GM12864 (cell line): ENCODE measurements at regions not wholly inside any gene's neighbourhood (a gene's known extent, or its start where the extent isn't known, plus 50 kb on each side); places are given as distances from the start of the nearest gene placed in this dataset.

ENCODE experiments used
- DNase-seq: peaks from one replicate; pipeline ENCODE4 v3.0.0-alpha.2; 2011; ENCODE audit warnings: low read depth
- H3K4me3 ChIP-seq: 2 replicates; pipeline ENCODE4 v1.5.1; 2011; ENCODE audit warnings: mild to moderate bottlenecking, low read depth, low read length, control low read depth
- TF ChIP-seq, protein P1 (sequence below): IDR thresholded peaks from 2 replicates; pipeline ENCODE4 v1.5.1; 2011; ENCODE audit warnings: low read depth, mild to moderate bottlenecking, moderate library complexity, low read length, control low read depth, inconsistent platforms; ENCODE audit errors: missing control alignments

DNA sequence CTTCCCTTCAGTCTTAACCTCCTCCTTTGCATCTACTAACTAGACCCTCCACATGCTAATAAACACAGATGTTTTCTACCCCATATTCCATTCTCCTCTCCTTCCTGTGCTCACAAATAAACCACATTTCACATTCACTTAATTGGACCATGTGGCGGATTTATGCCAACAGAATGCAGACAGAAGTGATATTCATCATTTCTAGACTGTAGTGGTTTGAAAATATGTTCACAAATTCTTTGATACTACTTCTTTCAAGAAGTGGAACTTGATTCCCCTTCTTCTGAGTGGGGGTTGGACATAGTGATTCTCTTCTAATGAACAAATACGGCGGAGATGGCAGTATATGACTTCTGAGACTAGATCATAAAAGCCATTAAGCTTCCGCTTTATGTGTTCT is 73.5 kb upstream of the SPTBN1 start:
- no peak for DNase-seq
- H3K4me3 ChIP-seq = no peak overlapping the region
- TF ChIP-seq, protein P1, sequence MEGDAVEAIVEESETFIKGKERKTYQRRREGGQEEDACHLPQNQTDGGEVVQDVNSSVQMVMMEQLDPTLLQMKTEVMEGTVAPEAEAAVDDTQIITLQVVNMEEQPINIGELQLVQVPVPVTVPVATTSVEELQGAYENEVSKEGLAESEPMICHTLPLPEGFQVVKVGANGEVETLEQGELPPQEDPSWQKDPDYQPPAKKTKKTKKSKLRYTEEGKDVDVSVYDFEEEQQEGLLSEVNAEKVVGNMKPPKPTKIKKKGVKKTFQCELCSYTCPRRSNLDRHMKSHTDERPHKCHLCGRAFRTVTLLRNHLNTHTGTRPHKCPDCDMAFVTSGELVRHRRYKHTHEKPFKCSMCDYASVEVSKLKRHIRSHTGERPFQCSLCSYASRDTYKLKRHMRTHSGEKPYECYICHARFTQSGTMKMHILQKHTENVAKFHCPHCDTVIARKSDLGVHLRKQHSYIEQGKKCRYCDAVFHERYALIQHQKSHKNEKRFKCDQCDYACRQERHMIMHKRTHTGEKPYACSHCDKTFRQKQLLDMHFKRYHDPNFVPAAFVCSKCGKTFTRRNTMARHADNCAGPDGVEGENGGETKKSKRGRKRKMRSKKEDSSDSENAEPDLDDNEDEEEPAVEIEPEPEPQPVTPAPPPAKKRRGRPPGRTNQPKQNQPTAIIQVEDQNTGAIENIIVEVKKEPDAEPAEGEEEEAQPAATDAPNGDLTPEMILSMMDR = no peak

DNA sequence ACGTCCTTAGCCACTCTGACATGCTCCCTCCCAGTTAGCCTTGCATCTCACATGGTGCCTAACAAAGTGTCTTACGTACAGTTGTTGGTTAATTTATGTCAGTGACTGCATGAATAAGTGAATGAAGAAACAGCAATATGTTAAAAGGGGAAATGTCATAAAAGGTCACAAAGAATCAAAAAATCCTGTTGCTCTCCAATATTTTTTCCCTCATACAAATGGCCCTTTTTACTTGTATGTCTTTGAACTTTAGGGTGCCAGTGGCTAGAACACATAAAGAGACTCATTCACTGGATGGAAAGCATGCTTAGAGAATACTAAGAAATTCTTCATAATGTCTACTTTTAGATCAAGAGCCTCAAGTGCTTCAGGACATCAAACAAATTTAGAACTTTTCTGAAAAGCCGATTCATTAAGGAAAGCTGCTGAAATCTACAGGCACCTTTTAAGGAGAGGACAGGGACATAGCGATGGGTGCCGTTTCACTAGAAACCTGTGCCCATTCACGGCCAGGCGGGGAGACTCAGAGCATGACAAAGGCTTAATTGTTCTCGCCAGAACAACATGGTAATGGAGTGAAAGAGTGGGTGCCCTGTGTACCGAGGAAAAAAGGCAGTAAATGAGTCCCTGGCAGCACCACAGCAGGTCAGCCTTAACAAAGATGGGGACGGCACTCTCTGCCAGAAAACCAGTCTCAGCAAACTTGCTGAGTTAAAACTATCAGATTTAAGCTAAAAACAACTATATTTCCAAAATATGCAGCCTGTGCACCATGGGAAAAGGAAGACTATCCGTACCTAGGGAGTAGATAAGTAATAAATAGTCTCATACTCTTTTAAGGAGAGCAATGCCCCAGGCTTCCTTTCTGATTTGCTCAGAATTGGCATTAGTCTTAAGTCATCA is 71.6 kb upstream of the SPTBN1 start:
- no peak overlapping the region for H3K4me3 ChIP-seq
- TF ChIP-seq, protein P1 = no peak
- DNase-seq = no peak

DNA sequence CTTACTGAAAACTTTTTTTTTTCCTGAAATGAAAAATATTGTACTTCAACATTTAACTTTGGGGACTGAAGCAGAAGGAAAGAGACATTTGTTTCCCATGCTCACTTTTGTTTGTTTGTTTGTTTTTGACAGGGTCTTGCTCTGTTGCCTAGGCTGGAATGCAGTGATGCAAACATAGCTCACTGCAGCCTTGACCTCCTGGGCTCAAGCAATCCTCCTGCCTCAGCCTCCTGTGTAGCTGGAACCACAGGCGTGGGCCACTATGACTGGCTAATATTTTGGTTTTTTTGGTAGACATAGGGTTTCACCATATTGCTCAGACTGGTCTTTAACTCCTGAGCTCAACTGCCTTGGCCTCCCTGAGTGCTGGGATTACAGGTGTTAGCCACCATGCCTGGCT is 70.9 kb upstream of the SPTBN1 start:
- TF ChIP-seq, protein P1 = no peak
- DNase-seq = no peak
- no peak overlapping the region for H3K4me3 ChIP-seq

DNA sequence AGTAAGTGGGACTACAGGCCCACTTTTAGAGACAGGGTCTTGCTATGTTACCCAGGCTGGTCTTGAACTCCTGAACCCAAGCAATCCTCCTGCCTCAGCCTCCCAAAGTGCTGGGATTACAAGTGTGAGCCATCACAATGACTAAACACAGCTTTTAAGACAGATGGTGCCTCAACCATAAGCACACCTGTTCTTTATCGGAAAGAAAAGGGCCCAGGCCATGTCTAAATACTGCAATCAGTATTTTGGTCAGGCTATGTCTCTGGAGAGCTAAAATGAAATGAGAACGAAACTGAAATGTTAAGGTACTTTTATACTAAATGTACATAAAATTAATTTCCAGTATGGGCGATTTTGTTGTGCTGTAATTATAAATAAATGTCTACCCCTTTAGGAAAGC is 69.5 kb upstream of the SPTBN1 start:
- TF ChIP-seq, protein P1 = no peak
- no peak for DNase-seq
- no peak overlapping the region for H3K4me3 ChIP-seq

DNA sequence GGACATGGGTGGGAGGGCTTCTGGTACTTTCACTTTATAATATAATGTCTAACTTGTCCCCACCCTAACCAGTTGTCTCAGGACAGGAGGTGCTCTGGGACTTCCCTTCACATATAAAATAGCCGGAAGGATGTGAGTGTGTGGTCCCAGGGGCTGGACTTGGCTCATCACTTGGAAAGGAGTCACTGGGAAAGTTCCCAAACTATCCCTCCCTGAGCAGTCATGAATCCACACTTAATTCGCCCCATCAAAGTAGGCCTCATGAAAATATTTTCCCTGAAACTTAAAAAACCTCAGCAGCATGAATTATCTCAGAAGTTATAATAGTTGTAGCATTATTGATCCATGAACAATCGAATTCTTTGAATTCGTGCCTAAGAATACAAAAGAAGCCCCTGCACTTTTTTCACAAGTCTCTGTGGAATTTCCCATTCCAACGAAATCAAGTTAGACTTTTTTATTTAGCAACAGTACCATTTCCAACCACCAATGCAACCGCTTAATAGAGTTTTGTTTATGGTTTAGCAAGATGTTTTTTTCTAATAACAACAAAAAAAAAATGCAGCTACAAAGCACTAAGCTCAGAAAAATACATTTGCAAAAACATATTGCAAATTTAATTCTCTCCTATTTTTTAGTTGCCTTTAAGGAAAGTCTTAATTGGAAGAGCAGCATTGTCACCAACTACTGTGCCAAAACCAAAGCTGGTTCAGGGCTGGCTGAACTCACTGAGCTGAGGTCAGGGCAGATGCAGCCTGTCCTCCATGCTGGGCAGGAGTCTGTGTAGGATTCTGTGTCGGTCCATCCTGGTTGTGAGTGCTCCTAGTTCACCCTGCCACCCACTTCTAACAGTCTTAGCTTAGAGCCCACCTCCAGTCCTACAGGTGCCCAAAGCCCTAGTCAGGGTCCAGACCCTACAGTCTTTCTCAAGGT is 68.8 kb upstream of the SPTBN1 start:
- TF ChIP-seq, protein P1 = no peak
- no peak for DNase-seq

DNA sequence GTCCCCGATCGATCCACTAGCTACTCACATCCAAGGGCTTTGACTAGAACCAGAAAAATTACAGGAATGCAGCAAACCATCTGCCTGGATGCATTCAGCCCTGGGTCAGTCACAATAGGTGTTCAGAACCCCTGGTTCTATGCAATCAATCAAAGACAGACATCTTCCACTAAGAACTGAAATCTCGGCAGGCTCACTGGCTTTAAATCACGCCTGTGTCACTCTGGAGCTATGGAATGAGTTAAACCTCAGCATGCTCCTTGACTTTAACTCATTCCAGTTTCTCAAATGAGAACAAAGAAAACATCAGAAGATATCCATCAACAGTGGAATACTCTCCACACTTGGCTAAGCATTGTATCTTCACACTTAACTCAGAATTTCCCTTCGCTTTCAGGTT is 68.1 kb upstream of the SPTBN1 start:
- no peak overlapping the region for H3K4me3 ChIP-seq
- DNase-seq = no peak
- TF ChIP-seq, protein P1 = no peak

More for the DNA sequence above, 68.8 kb upstream of the SPTBN1 start:
- no peak overlapping the region for H3K4me3 ChIP-seq
